ENCODE measurements at regions not wholly inside any gene's neighbourhood (a gene's known extent, or its start where the extent isn't known, plus 50 kb on each side); places are given as distances from the start of the nearest gene placed in this dataset.

GRCh38 chr4:181006499-181007260, 1236.5 kb upstream of the TENM3 start:
- Histone ChIP-seq H3K36me3 (ENCODE audit: control insufficient read depth, insufficient read depth, low read length) (no peaks in the 10 kb centered on the region), H3K4me3 (ENCODE audit: low read length) (no peak overlapping the region), H3K4me2 (ENCODE audit: low read length) (no peak overlapping the region), H4K8ac (ENCODE audit: low read depth, low read length) (no peak overlapping the region), H3K27me3 (ENCODE audit: insufficient read depth, low read length, poor library complexity) (no peaks in the 10 kb centered on the region), H3K4me1 (ENCODE audit: control insufficient read depth, low read depth, low read length) (no peaks in the 10 kb centered on the region), H2AK5ac (ENCODE audit: low read length) (no peak overlapping the region), H3K56ac (ENCODE audit: low read length) (no peak overlapping the region), H2BK5ac (ENCODE audit: low read length) (no peak overlapping the region), H2BK15ac (replicated peaks; ENCODE audit: low read depth) (no peak overlapping the region), H3K9ac (ENCODE audit: low read length) (no peak overlapping the region), H3K79me1 (ENCODE audit: low read length) (no peaks in the 10 kb centered on the region), H2BK120ac (ENCODE audit: low read depth, low read length) (no peak overlapping the region), H3K79me2 (ENCODE audit: control insufficient read depth, insufficient read depth, low read length) (no peaks in the 10 kb centered on the region), H4K5ac (ENCODE audit: low read length) (no peak overlapping the region), H3K27ac (ENCODE audit: low read depth, low read length) (no peak overlapping the region), H3K4ac (ENCODE audit: low read depth, low read length) (no peak overlapping the region), H3K23ac (ENCODE audit: low read length) (no peak overlapping the region), H3K18ac (ENCODE audit: low read length) (no peak overlapping the region)
- WGBS (ENCODE audit: extremely low coverage, insufficient coverage, low lambda C conversion rate) = no CpG with 5 or more reads among the region's 11 CpGs
- no peak for DNase-seq

GRCh38 chr4:181007751-181008150, 1235.5 kb upstream of the TENM3 start:
- Histone ChIP-seq H3K23ac (ENCODE audit: low read length) (no peak overlapping the region), H3K79me2 (ENCODE audit: control insufficient read depth, insufficient read depth, low read length) (no peaks in the 10 kb centered on the region), H3K56ac (ENCODE audit: low read length) (no peak overlapping the region), H3K4me1 (ENCODE audit: control insufficient read depth, low read depth, low read length) (no peaks in the 10 kb centered on the region), H3K79me1 (ENCODE audit: low read length) (no peaks in the 10 kb centered on the region), H3K4me3 (ENCODE audit: low read length) (no peak overlapping the region), H3K4ac (ENCODE audit: low read depth, low read length) (no peak overlapping the region), H2BK15ac (replicated peaks; ENCODE audit: low read depth) (no peak overlapping the region), H2BK5ac (ENCODE audit: low read length) (no peak overlapping the region), H3K36me3 (ENCODE audit: control insufficient read depth, insufficient read depth, low read length) (no peaks in the 10 kb centered on the region), H2AK5ac (ENCODE audit: low read length) (no peak overlapping the region), H4K8ac (ENCODE audit: low read depth, low read length) (no peak overlapping the region), H3K27me3 (ENCODE audit: insufficient read depth, low read length, poor library complexity) (no peaks in the 10 kb centered on the region), H3K27ac (ENCODE audit: low read depth, low read length) (no peak overlapping the region), H2BK120ac (ENCODE audit: low read depth, low read length) (no peak overlapping the region), H3K18ac (ENCODE audit: low read length) (no peak overlapping the region), H3K9ac (ENCODE audit: low read length) (no peak overlapping the region), H4K5ac (ENCODE audit: low read length) (no peak overlapping the region), H3K4me2 (ENCODE audit: low read length) (no peak overlapping the region)
- no CpG with 5 or more reads among the region's 5 CpGs for WGBS (ENCODE audit: extremely low coverage, insufficient coverage, low lambda C conversion rate)
- DNase-seq = no peak

- Histone ChIP-seq H3K27ac (ENCODE audit: low read depth, low read length) (no peak overlapping the region), H3K36me3 (ENCODE audit: control insufficient read depth, insufficient read depth, low read length) (no peaks in the 10 kb centered on the region), H2BK15ac (replicated peaks; ENCODE audit: low read depth) (no peak overlapping the region), H2BK120ac (ENCODE audit: low read depth, low read length) (no peak overlapping the region), H3K4me3 (ENCODE audit: low read length) (no peak overlapping the region), H3K4me1 (ENCODE audit: control insufficient read depth, low read depth, low read length) (no peaks in the 10 kb centered on the region), H3K56ac (ENCODE audit: low read length) (no peak overlapping the region), H2AK5ac (ENCODE audit: low read length) (no peak overlapping the region), H2BK5ac (ENCODE audit: low read length) (no peak overlapping the region), H3K79me1 (ENCODE audit: low read length) (no peaks in the 10 kb centered on the region), H4K8ac (ENCODE audit: low read depth, low read length) (no peak overlapping the region), H3K23ac (ENCODE audit: low read length) (no peak overlapping the region), H3K27me3 (ENCODE audit: insufficient read depth, low read length, poor library complexity) (no peaks in the 10 kb centered on the region), H3K9ac (ENCODE audit: low read length) (no peak overlapping the region), H3K4me2 (ENCODE audit: low read length) (no peak overlapping the region), H3K79me2 (ENCODE audit: control insufficient read depth, insufficient read depth, low read length) (no peaks in the 10 kb centered on the region), H3K18ac (ENCODE audit: low read length) (no peak overlapping the region), H3K4ac (ENCODE audit: low read depth, low read length) (no peak overlapping the region), H4K5ac (ENCODE audit: low read length) (no peak overlapping the region)
- DNase-seq = no peak
- WGBS (ENCODE audit: extremely low coverage, insufficient coverage, low lambda C conversion rate) = no CpG with 5 or more reads among the region's 4 CpGs
These were observed 1235.0 kb upstream of the TENM3 start for GRCh38 chr4:181008164-181008563.

GRCh38 chr4:181013162-181013561, 1230.0 kb upstream of the TENM3 start:
- no peak overlapping the region for H3K23ac ChIP-seq (ENCODE audit: low read length)
- no peak overlapping the region for H4K8ac ChIP-seq (ENCODE audit: low read depth, low read length)
- H2BK5ac ChIP-seq (ENCODE audit: low read length) = no peak overlapping the region
- H2BK120ac ChIP-seq (ENCODE audit: low read depth, low read length) = no peak overlapping the region
- H3K36me3 ChIP-seq (ENCODE audit: control insufficient read depth, insufficient read depth, low read length) = no peaks in the 10 kb centered on the region
- H4K5ac ChIP-seq (ENCODE audit: low read length) = no peak overlapping the region
- no peaks in the 10 kb centered on the region for H3K27me3 ChIP-seq (ENCODE audit: insufficient read depth, low read length, poor library complexity)
- H3K9ac ChIP-seq (ENCODE audit: low read length) = no peak overlapping the region
- no peaks in the 10 kb centered on the region for H3K79me2 ChIP-seq (ENCODE audit: control insufficient read depth, insufficient read depth, low read length)
- H2AK5ac ChIP-seq (ENCODE audit: low read length) = no peak overlapping the region
- H3K4me1 ChIP-seq (ENCODE audit: control insufficient read depth, low read depth, low read length) = no peaks in the 10 kb centered on the region
- H3K18ac ChIP-seq (ENCODE audit: low read length) = no peak overlapping the region
- no peak overlapping the region for H3K4me3 ChIP-seq (ENCODE audit: low read length)
- no peak overlapping the region for H3K4me2 ChIP-seq (ENCODE audit: low read length)
- H3K79me1 ChIP-seq (ENCODE audit: low read length) = no peaks in the 10 kb centered on the region
- no CpG with 5 or more reads among the region's 5 CpGs for WGBS (ENCODE audit: extremely low coverage, insufficient coverage, low lambda C conversion rate)
- H3K27ac ChIP-seq (ENCODE audit: low read depth, low read length) = no peak overlapping the region
- H3K56ac ChIP-seq (ENCODE audit: low read length) = no peak overlapping the region
- no peak for DNase-seq
- no peak overlapping the region for H2BK15ac ChIP-seq (replicated peaks; ENCODE audit: low read depth)
- no peak overlapping the region for H3K4ac ChIP-seq (ENCODE audit: low read depth, low read length)

GRCh38 chr4:181017038-181017437, 1226.2 kb upstream of the TENM3 start:
- H4K5ac ChIP-seq (ENCODE audit: low read length) = no peak overlapping the region
- H3K27me3 ChIP-seq (ENCODE audit: insufficient read depth, low read length, poor library complexity) = no peaks in the 10 kb centered on the region
- no peak overlapping the region for H3K4ac ChIP-seq (ENCODE audit: low read depth, low read length)
- DNase-seq = no peak
- H2BK5ac ChIP-seq (ENCODE audit: low read length) = no peak overlapping the region
- no peaks in the 10 kb centered on the region for H3K4me1 ChIP-seq (ENCODE audit: control insufficient read depth, low read depth, low read length)
- no peaks in the 10 kb centered on the region for H3K36me3 ChIP-seq (ENCODE audit: control insufficient read depth, insufficient read depth, low read length)
- no peak overlapping the region for H4K8ac ChIP-seq (ENCODE audit: low read depth, low read length)
- H3K27ac ChIP-seq (ENCODE audit: low read depth, low read length) = no peak overlapping the region
- H3K18ac ChIP-seq (ENCODE audit: low read length) = no peak overlapping the region
- H3K23ac ChIP-seq (ENCODE audit: low read length) = no peak overlapping the region
- H3K4me3 ChIP-seq (ENCODE audit: low read length) = no peak overlapping the region
- H3K79me2 ChIP-seq (ENCODE audit: control insufficient read depth, insufficient read depth, low read length) = no peaks in the 10 kb centered on the region
- H3K56ac ChIP-seq (ENCODE audit: low read length) = no peak overlapping the region
- H3K79me1 ChIP-seq (ENCODE audit: low read length) = no peaks in the 10 kb centered on the region
- no peak overlapping the region for H2BK120ac ChIP-seq (ENCODE audit: low read depth, low read length)
- no peak overlapping the region for H2AK5ac ChIP-seq (ENCODE audit: low read length)
- H2BK15ac ChIP-seq (replicated peaks; ENCODE audit: low read depth) = no peak overlapping the region
- WGBS (ENCODE audit: extremely low coverage, insufficient coverage, low lambda C conversion rate) = no CpG with 5 or more reads among the region's 5 CpGs
- no peak overlapping the region for H3K4me2 ChIP-seq (ENCODE audit: low read length)
- H3K9ac ChIP-seq (ENCODE audit: low read length) = no peak overlapping the region

GRCh38 chr4:181018472-181018871, 1224.7 kb upstream of the TENM3 start:
- Histone ChIP-seq H4K8ac (ENCODE audit: low read depth, low read length) (no peak overlapping the region), H2BK120ac (ENCODE audit: low read depth, low read length) (no peak overlapping the region), H3K4me1 (ENCODE audit: control insufficient read depth, low read depth, low read length) (no peaks in the 10 kb centered on the region), H3K23ac (ENCODE audit: low read length) (no peak overlapping the region), H3K4ac (ENCODE audit: low read depth, low read length) (no peak overlapping the region), H3K4me2 (ENCODE audit: low read length) (no peak overlapping the region), H3K9ac (ENCODE audit: low read length) (no peak overlapping the region), H3K18ac (ENCODE audit: low read length) (no peak overlapping the region), H3K27me3 (ENCODE audit: insufficient read depth, low read length, poor library complexity) (no peaks in the 10 kb centered on the region), H3K79me1 (ENCODE audit: low read length) (no peaks in the 10 kb centered on the region), H2AK5ac (ENCODE audit: low read length) (no peak overlapping the region), H3K4me3 (ENCODE audit: low read length) (no peak overlapping the region), H3K79me2 (ENCODE audit: control insufficient read depth, insufficient read depth, low read length) (no peaks in the 10 kb centered on the region), H3K36me3 (ENCODE audit: control insufficient read depth, insufficient read depth, low read length) (no peaks in the 10 kb centered on the region), H4K5ac (ENCODE audit: low read length) (no peak overlapping the region), H3K27ac (ENCODE audit: low read depth, low read length) (no peak overlapping the region), H2BK15ac (replicated peaks; ENCODE audit: low read depth) (no peak overlapping the region), H2BK5ac (ENCODE audit: low read length) (no peak overlapping the region), H3K56ac (ENCODE audit: low read length) (no peak overlapping the region)
- WGBS (ENCODE audit: extremely low coverage, insufficient coverage, low lambda C conversion rate) = no CpG with 5 or more reads among the region's 4 CpGs
- no peak for DNase-seq

Data from mesendoderm (in vitro differentiated cells).